Neural cell (in vitro differentiated cells): ENCODE measurements at regions not wholly inside any gene's neighbourhood (a gene's known extent, or its start where the extent isn't known, plus 50 kb on each side); places are given as distances from the start of the nearest gene placed in this dataset.

Source experiments
- EP300 ChIP-seq: fragments of 450-650 bp; conservative IDR thresholded peaks from 2 replicates; pipeline ENCODE4 v1.6.1; 2014; ENCODE audit warnings: antibody characterized with exemption, mild to moderate bottlenecking, moderate library complexity; ENCODE audit not compliant: poor library complexity, severe bottlenecking
- EZH2 ChIP-seq: fragments of 200-600, 300-800 bp; shearing (Covaris generic), sonication (generic); IDR thresholded peaks from 2 replicates; pipeline ENCODE4 v1.6.1; 2014; ENCODE audit warnings: antibody characterized with exemption, low read length, borderline replicate concordance, mild to moderate bottlenecking; ENCODE audit not compliant: insufficient read depth, poor library complexity, severe bottlenecking
- POLR2AphosphoS5 ChIP-seq: IDR thresholded peaks from 2 replicates; pipeline ENCODE4 v1.6.1; 2012
- RAD21 ChIP-seq: fragments of 450-650 bp; conservative IDR thresholded peaks from 2 replicates; pipeline ENCODE4 v1.6.1; 2014; ENCODE audit warnings: antibody characterized with exemption, mild to moderate bottlenecking, moderate library complexity
- SMC3 ChIP-seq: fragments of 450-650 bp; conservative IDR thresholded peaks from 2 replicates; pipeline ENCODE4 v1.6.1; 2014; ENCODE audit warnings: antibody characterized with exemption, mild to moderate bottlenecking, moderate library complexity; ENCODE audit not compliant: poor library complexity
- TAF1 ChIP-seq: IDR thresholded peaks from 2 replicates; pipeline ENCODE4 v1.6.1; 2012; ENCODE audit warnings: low read depth
- TF ChIP-seq, protein P1 (sequence below): IDR thresholded peaks from 2 replicates; pipeline ENCODE4 v1.6.1; 2012; ENCODE audit warnings: borderline replicate concordance
- TF ChIP-seq, protein P2 (sequence below): fragments of 450-650 bp; IDR thresholded peaks from 2 replicates; pipeline ENCODE4 v1.5.1; 2014; ENCODE audit warnings: antibody characterized with exemption, mild to moderate bottlenecking, moderate library complexity; ENCODE audit not compliant: poor library complexity, severe bottlenecking

GRCh38 chr12:33310471-33310870 is 129.1 kb downstream of the SYT10 start:
- TF ChIP-seq, protein P1, sequence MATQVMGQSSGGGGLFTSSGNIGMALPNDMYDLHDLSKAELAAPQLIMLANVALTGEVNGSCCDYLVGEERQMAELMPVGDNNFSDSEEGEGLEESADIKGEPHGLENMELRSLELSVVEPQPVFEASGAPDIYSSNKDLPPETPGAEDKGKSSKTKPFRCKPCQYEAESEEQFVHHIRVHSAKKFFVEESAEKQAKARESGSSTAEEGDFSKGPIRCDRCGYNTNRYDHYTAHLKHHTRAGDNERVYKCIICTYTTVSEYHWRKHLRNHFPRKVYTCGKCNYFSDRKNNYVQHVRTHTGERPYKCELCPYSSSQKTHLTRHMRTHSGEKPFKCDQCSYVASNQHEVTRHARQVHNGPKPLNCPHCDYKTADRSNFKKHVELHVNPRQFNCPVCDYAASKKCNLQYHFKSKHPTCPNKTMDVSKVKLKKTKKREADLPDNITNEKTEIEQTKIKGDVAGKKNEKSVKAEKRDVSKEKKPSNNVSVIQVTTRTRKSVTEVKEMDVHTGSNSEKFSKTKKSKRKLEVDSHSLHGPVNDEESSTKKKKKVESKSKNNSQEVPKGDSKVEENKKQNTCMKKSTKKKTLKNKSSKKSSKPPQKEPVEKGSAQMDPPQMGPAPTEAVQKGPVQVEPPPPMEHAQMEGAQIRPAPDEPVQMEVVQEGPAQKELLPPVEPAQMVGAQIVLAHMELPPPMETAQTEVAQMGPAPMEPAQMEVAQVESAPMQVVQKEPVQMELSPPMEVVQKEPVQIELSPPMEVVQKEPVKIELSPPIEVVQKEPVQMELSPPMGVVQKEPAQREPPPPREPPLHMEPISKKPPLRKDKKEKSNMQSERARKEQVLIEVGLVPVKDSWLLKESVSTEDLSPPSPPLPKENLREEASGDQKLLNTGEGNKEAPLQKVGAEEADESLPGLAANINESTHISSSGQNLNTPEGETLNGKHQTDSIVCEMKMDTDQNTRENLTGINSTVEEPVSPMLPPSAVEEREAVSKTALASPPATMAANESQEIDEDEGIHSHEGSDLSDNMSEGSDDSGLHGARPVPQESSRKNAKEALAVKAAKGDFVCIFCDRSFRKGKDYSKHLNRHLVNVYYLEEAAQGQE = no peak
- TF ChIP-seq EZH2 (no peak), POLR2AphosphoS5 (no peak), EP300 (no peak), TAF1 (no peak), SMC3 (no peak), RAD21 (no peak)
- TF ChIP-seq, protein P2, sequence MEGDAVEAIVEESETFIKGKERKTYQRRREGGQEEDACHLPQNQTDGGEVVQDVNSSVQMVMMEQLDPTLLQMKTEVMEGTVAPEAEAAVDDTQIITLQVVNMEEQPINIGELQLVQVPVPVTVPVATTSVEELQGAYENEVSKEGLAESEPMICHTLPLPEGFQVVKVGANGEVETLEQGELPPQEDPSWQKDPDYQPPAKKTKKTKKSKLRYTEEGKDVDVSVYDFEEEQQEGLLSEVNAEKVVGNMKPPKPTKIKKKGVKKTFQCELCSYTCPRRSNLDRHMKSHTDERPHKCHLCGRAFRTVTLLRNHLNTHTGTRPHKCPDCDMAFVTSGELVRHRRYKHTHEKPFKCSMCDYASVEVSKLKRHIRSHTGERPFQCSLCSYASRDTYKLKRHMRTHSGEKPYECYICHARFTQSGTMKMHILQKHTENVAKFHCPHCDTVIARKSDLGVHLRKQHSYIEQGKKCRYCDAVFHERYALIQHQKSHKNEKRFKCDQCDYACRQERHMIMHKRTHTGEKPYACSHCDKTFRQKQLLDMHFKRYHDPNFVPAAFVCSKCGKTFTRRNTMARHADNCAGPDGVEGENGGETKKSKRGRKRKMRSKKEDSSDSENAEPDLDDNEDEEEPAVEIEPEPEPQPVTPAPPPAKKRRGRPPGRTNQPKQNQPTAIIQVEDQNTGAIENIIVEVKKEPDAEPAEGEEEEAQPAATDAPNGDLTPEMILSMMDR = no peak
